PC-3 (cell line): ENCODE measurements at regions not wholly inside any gene's neighbourhood (a gene's known extent, or its start where the extent isn't known, plus 50 kb on each side); places are given as distances from the start of the nearest gene placed in this dataset.

ENCODE experiments used
- ATAC-seq: fragments of 200-7000 bp; cut with Tn5 transposase; 2 replicates; pipeline ENCODE4 v1.9.1; 2020; ENCODE audit warnings: mild to moderate bottlenecking, moderate library complexity
- BruUV-seq: library from RNA; stranded (reverse); fragments of 400-500 nt; replicated peaks from 2 replicates; lab custom pipeline; 2021; lab: Mats Ljungman, UMichigan
- CTCF ChIA-PET: fragments of 300-600 bp; sonication (Branson Sonifier 250); formaldehyde crosslinking; loops from one replicate; lab custom pipeline; 2022; ENCODE audit warnings: antibody characterized with exemption; lab: Charles Lee
- POLR2A ChIA-PET: fragments of 300-600 bp; sonication (Branson Sonifier 250); formaldehyde crosslinking; loops from one replicate; lab custom pipeline; 2022; ENCODE audit warnings: antibody characterized with exemption; ENCODE audit not compliant: unreplicated experiment; lab: Charles Lee
- DNase-seq: peaks from one replicate; pipeline ENCODE4 v3.0.0-alpha.2; 2015
- H2AFZ ChIP-seq: fragments of 300-600 bp; sonication (generic); 2 replicates; pipeline ENCODE4 v1.6.0; 2016; ENCODE audit warnings: antibody characterized with exemption, low read length
- H3F3A ChIP-seq: fragments of 300-600 bp; sonication (generic); one replicate; pipeline ENCODE4 v1.6.0; 2017; ENCODE audit warnings: antibody characterized with exemption, low read length, control low read depth, mild to moderate bottlenecking; ENCODE audit not compliant: unreplicated experiment
- H3K27ac ChIP-seq: fragments of 300-600 bp; sonication (generic); 2 replicates; pipeline ENCODE4 v1.5.1; 2016; ENCODE audit warnings: mild to moderate bottlenecking, low read length
- H3K27me3 ChIP-seq: fragments of 300-600 bp; sonication (generic); 2 replicates; pipeline ENCODE4 v1.6.1; 2016; ENCODE audit warnings: low read length, mixed read lengths
- H3K36me3 ChIP-seq: fragments of 300-600 bp; sonication (generic); 2 replicates; pipeline ENCODE4 v1.6.1; 2016; ENCODE audit warnings: low read depth, mixed run types, low read length, mixed read lengths
- H3K4me1 ChIP-seq: fragments of 300-600 bp; sonication (generic); 2 replicates; pipeline ENCODE4 v1.5.1; 2016; ENCODE audit warnings: low read length; ENCODE audit not compliant: insufficient read depth
- H3K4me2 ChIP-seq: fragments of 300-600 bp; sonication (generic); 2 replicates; pipeline ENCODE4 v1.6.0; 2016; ENCODE audit warnings: low read length
- H3K4me3 ChIP-seq: fragments of 300-600 bp; sonication (generic); 2 replicates; pipeline ENCODE4 v1.5.1; 2016; ENCODE audit warnings: mild to moderate bottlenecking, low read length, mixed read lengths
- H3K79me2 ChIP-seq: fragments of 300-600 bp; sonication (generic); 2 replicates; pipeline ENCODE4 v1.6.1; 2017; ENCODE audit warnings: low read length, mixed read lengths
- H3K9ac ChIP-seq: fragments of 300-600 bp; sonication (generic); 2 replicates; pipeline ENCODE4 v1.6.0; 2016; ENCODE audit warnings: mild to moderate bottlenecking, low read length
- H3K9me2 ChIP-seq: fragments of 300-600 bp; sonication (generic); replicated peaks from 2 replicates; pipeline ENCODE4 v1.6.1; 2016; ENCODE audit warnings: mixed run types, low read length, mixed read lengths
- H3K9me3 ChIP-seq: fragments of 300-600 bp; sonication (generic); 2 replicates; pipeline ENCODE4 v1.6.1; 2016; ENCODE audit warnings: low read length, mixed read lengths
- H4K20me1 ChIP-seq: fragments of 300-600 bp; sonication (generic); 2 replicates; pipeline ENCODE4 v1.6.1; 2016; ENCODE audit warnings: low read length, mixed read lengths
- EZH2 ChIP-seq: fragments of 300-600 bp; sonication (generic); IDR thresholded peaks from one replicate; pipeline ENCODE4 v1.6.1; 2017; ENCODE audit warnings: antibody characterized with exemption, mild to moderate bottlenecking, low read length; ENCODE audit not compliant: unreplicated experiment
- EZH2phosphoT487 ChIP-seq: fragments of 300-600 bp; sonication (generic); IDR thresholded peaks from 2 replicates; pipeline ENCODE4 v1.6.1; 2018; ENCODE audit warnings: mild to moderate bottlenecking, antibody characterized with exemption, low read length, borderline replicate concordance
- intact Hi-C: fragments of 100-400 bp; cut with micrococcal nuclease; formaldehyde crosslinking; loops from 2 replicates; pipeline ENCODE4 v1.9.0; 2023
- TF ChIP-seq, protein P1 (sequence below): fragments of 300-600 bp; sonication (generic); conservative IDR thresholded peaks from 2 replicates; pipeline ENCODE4 v1.5.1; 2017; ENCODE audit warnings: antibody characterized with exemption, low read depth, mild to moderate bottlenecking, low read length

DNA sequence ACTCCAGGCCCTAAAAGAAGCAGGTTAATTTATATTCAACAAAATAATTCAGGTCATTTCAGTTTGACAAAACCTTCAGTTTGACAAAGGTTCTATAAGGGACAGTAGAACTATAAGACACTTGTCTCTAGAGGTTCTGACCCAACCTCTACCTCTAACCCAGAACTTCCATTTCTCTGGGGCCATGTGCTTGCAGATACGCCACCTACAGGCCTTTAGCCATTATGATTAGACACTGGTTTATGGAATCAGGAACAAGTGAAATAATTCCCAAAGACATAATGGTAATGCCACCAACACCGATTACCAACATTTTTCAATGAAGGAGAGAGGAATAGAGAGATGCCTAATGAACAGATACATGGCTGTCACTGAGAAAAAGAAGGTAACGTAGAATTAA lies 733.9 kb downstream of the PRELID2 start:
- BruUV-seq: no TSS peak
- CTCF ChIA-PET: no interaction called here
- no peak overlapping the region for H2AFZ ChIP-seq
- no peak overlapping the region for H3K9ac ChIP-seq
- no peak overlapping the region for H3K4me2 ChIP-seq
- no peaks in the 10 kb centered on the region for H3K4me1 ChIP-seq
- H3K36me3 ChIP-seq: no peaks in the 10 kb centered on the region
- H4K20me1 ChIP-seq: no peaks in the 10 kb centered on the region
- no peaks in the 10 kb centered on the region for H3K79me2 ChIP-seq
- TF ChIP-seq, protein P1, sequence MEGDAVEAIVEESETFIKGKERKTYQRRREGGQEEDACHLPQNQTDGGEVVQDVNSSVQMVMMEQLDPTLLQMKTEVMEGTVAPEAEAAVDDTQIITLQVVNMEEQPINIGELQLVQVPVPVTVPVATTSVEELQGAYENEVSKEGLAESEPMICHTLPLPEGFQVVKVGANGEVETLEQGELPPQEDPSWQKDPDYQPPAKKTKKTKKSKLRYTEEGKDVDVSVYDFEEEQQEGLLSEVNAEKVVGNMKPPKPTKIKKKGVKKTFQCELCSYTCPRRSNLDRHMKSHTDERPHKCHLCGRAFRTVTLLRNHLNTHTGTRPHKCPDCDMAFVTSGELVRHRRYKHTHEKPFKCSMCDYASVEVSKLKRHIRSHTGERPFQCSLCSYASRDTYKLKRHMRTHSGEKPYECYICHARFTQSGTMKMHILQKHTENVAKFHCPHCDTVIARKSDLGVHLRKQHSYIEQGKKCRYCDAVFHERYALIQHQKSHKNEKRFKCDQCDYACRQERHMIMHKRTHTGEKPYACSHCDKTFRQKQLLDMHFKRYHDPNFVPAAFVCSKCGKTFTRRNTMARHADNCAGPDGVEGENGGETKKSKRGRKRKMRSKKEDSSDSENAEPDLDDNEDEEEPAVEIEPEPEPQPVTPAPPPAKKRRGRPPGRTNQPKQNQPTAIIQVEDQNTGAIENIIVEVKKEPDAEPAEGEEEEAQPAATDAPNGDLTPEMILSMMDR: peak; percentile 49; the same call in 1 of the 2 replicates
- no peak for TF ChIP-seq EZH2
- no peak overlapping the region for H3K27ac ChIP-seq
- H3K4me3 ChIP-seq: no peak overlapping the region
- no peaks in the 10 kb centered on the region for H3F3A ChIP-seq
- POLR2A ChIA-PET: no interaction called here
- ATAC-seq (no peak), DNase-seq (peak; percentile 2)
- intact Hi-C loops: no loop called here
- H3K27me3 ChIP-seq: no peaks in the 10 kb centered on the region
- H3K9me3 ChIP-seq: no peaks in the 10 kb centered on the region
- H3K9me2 ChIP-seq: no peaks in the 10 kb centered on the region

DNA sequence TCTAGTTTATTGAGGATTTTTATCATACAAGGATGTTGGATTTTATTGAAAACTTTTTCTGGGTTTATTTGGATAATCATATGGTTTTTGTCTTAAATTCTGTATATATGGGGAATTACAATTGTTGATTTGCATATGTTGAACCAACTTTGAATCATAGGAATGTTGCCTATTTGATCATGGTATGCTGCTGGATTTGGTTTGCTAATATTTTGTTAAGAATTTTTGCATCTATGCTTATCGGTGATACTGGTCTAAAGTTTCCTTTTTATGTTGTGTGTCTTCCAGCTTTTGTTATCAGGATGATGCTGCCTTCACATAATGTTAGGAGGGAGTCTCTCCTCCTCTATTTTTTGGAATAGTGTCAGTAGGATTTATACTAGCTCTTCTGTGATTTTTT lies 745.0 kb downstream of the PRELID2 start:
- H3K79me2 ChIP-seq: no peaks in the 10 kb centered on the region
- no TSS peak for BruUV-seq

DNA sequence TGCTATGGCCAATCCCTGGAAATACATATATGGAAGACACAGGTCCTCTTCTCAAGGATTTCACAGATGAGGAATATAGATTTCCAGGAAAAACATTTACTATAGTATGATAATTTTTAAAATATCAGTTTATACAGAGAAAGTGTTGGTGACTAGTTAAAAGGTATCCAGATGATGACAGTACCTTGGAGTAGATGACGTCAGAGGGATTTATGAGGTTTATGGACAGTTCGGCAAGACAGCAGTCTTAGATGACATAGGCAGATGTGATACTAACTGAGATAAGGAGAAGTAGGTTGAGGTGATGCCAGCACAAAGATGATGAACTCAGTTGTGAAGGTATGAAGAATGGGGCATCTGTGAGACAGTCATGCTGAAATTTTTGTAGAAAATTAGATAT lies 750.3 kb downstream of the PRELID2 start:
- Histone ChIP-seq H3K4me1 (no peaks in the 10 kb centered on the region), H3K36me3 (no peaks in the 10 kb centered on the region), H3K4me2 (no peak overlapping the region), H3K9me2 (no peaks in the 10 kb centered on the region), H3K27ac (no peak overlapping the region), H3K27me3 (no peaks in the 10 kb centered on the region), H3F3A (no peaks in the 10 kb centered on the region), H3K4me3 (no peak overlapping the region), H2AFZ (no peak overlapping the region), H4K20me1 (no peaks in the 10 kb centered on the region), H3K9ac (no peak overlapping the region), H3K79me2 (no peaks in the 10 kb centered on the region), H3K9me3 (no peaks in the 10 kb centered on the region)
- POLR2A ChIA-PET: no interaction called here
- ATAC-seq: no peak
- CTCF ChIA-PET: no interaction called here
- no TSS peak for BruUV-seq
- intact Hi-C loops: no loop called here
- DNase-seq: no peak
- TF ChIP-seq EZH2phosphoT487 (no peak), EZH2 (no peak)
- TF ChIP-seq, protein P1: no peak

More for the DNA sequence above, 745.0 kb downstream of the PRELID2 start:
- no peak overlapping the region for H3K27ac ChIP-seq
- no peaks in the 10 kb centered on the region for H3K36me3 ChIP-seq
- H3K4me2 ChIP-seq: no peak overlapping the region
- no peaks in the 10 kb centered on the region for H3K9me2 ChIP-seq
- no peaks in the 10 kb centered on the region for H3F3A ChIP-seq
- no peak for TF ChIP-seq EZH2
- TF ChIP-seq, protein P1: no peak
- TF ChIP-seq EZH2phosphoT487: no peak
- H2AFZ ChIP-seq: no peak overlapping the region
- intact Hi-C loops: no loop called here
- no peaks in the 10 kb centered on the region for H3K4me1 ChIP-seq
- H3K9me3 ChIP-seq: no peaks in the 10 kb centered on the region
- CTCF ChIA-PET: interaction anchor here (0.6 kb wide), 1 partner anchor 427 kb away, joined by 4 read pairs; no protein-coding TSS in a partner anchor
- H4K20me1 ChIP-seq: no peaks in the 10 kb centered on the region
- POLR2A ChIA-PET: no interaction called here
- no peaks in the 10 kb centered on the region for H3K27me3 ChIP-seq
- no peak overlapping the region for H3K9ac ChIP-seq
- DNase-seq (no peak), ATAC-seq (no peak)
- H3K4me3 ChIP-seq: no peak overlapping the region
